ENCODE measurements at regions not wholly inside any gene's neighbourhood (a gene's known extent, or its start where the extent isn't known, plus 50 kb on each side); places are given as distances from the start of the nearest gene placed in this dataset.

DNA sequence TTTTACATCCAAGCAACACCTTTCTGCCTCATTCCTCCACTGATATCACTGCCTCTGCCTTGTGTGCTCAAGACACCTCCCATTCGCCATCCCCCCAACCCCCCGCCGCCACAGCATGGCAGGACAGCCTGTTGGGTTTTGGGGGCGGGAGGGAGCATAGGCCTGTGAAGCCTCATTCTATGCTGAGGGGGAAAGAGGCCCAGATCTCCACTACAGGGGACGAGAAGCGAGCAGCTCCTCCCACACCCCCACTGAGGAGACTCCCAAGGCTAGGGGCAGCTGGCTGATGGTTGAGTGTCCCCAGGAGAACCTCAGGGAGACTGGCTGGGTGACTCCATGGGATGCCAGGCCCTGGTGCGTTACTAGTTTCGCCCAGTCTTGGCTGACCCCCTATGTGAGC, 214.3 kb upstream of the SIX2 start:
- no peak for TF ChIP-seq EZH2 (IDR thresholded peaks at IDR 0.05; ENCODE audit: low read length, unreplicated experiment)
- TF ChIP-seq, protein P1, sequence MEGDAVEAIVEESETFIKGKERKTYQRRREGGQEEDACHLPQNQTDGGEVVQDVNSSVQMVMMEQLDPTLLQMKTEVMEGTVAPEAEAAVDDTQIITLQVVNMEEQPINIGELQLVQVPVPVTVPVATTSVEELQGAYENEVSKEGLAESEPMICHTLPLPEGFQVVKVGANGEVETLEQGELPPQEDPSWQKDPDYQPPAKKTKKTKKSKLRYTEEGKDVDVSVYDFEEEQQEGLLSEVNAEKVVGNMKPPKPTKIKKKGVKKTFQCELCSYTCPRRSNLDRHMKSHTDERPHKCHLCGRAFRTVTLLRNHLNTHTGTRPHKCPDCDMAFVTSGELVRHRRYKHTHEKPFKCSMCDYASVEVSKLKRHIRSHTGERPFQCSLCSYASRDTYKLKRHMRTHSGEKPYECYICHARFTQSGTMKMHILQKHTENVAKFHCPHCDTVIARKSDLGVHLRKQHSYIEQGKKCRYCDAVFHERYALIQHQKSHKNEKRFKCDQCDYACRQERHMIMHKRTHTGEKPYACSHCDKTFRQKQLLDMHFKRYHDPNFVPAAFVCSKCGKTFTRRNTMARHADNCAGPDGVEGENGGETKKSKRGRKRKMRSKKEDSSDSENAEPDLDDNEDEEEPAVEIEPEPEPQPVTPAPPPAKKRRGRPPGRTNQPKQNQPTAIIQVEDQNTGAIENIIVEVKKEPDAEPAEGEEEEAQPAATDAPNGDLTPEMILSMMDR (conservative IDR thresholded peaks at IDR 0.05; ENCODE audit: low read depth, low read length) = no peak
